K562 (cell line): ENCODE measurements at regions not wholly inside any gene's neighbourhood (a gene's known extent, or its start where the extent isn't known, plus 50 kb on each side); places are given as distances from the start of the nearest gene placed in this dataset.

ENCODE experiments used
- CHD2 ChIP-seq: IDR thresholded peaks from 2 replicates; pipeline ENCODE4 v1.6.1; 2011; ENCODE audit warnings: low read depth, low read length
- CTCF ChIP-seq, 3 experiments: IDR thresholded peaks in 2 of 3; conservative IDR thresholded peaks in 1 of 3; 2 replicates each; pipeline ENCODE4 v1.5.1; 2011 to 2012; ENCODE audit warnings: low read length in 3 of 3, mild to moderate bottlenecking in 3 of 3, control low read depth in 2 of 3, improper control_type of control experiment in 1 of 3, inconsistent platforms in 1 of 3, low read depth in 1 of 3, mixed read lengths in 1 of 3, moderate library complexity in 1 of 3; ENCODE audit not compliant: insufficient read depth in 2 of 3
- E2F4 ChIP-seq: sonication (generic); formaldehyde crosslinking; IDR thresholded peaks from 2 replicates; pipeline ENCODE4 v1.8.0; 2022; ENCODE audit warnings: mild to moderate bottlenecking, low read depth, missing genetic modification reagents
- EZH2 ChIP-seq: IDR thresholded peaks from 2 replicates; pipeline ENCODE4 v1.6.1; 2012; ENCODE audit warnings: low read depth, mild to moderate bottlenecking, inconsistent platforms, low read length, borderline replicate concordance
- FOXP4 ChIP-seq: sonication (generic); formaldehyde crosslinking; IDR thresholded peaks from 2 replicates; pipeline ENCODE4 v1.8.0; 2022; ENCODE audit warnings: mild to moderate bottlenecking, missing genetic modification reagents, borderline replicate concordance
- POLR2AphosphoS2 ChIP-seq: IDR thresholded peaks from 2 replicates; pipeline ENCODE4 v1.6.1; 2012; ENCODE audit warnings: low read length, improper control_type of control experiment
- STAT6 ChIP-seq: sonication (generic); formaldehyde crosslinking; IDR thresholded peaks from 2 replicates; pipeline ENCODE4 v1.8.1; 2023; ENCODE audit warnings: mild to moderate bottlenecking, missing genetic modification reagents
- TAF1 ChIP-seq: IDR thresholded peaks from 2 replicates; pipeline ENCODE4 v1.6.1; 2011; ENCODE audit warnings: mild to moderate bottlenecking, low read length, moderate library complexity; ENCODE audit not compliant: insufficient read depth, control insufficient read depth, severe bottlenecking; ENCODE audit errors: extremely low read depth
- ZBTB26 ChIP-seq: fragments of 450-650 bp; formaldehyde crosslinking; IDR thresholded peaks from 2 replicates; pipeline ENCODE4 v1.4.0; 2022; ENCODE audit warnings: missing genetic modification characterization

- no peak for TF ChIP-seq CTCF (IDR thresholded peaks at IDR 0.05 in 2 of 3, conservative IDR thresholded peaks at IDR 0.05 in 1 of 3; ENCODE audit: insufficient read depth in 2 of 3, low read depth in 1 of 3, low read length in 3 of 3)
- no peak for TF ChIP-seq ZBTB26 (CRISPR knock-in tag)
- TF ChIP-seq POLR2AphosphoS2 = no peak
- TF ChIP-seq FOXP4 (CRISPR knock-in tag) = no peak
- no peak for TF ChIP-seq TAF1
- TF ChIP-seq CHD2 = no peak
- no peak for TF ChIP-seq STAT6
- no peak for TF ChIP-seq EZH2
- no peak for TF ChIP-seq E2F4 (CRISPR knock-in tag)
Measured at GRCh38 chr11:79768343-79768742, 327.5 kb upstream of the TENM4 start.
